Uterus (tissue), 3 donors: ENCODE measurements at regions not wholly inside any gene's neighbourhood (a gene's known extent, or its start where the extent isn't known, plus 50 kb on each side); places are given as distances from the start of the nearest gene placed in this dataset.

ENCODE experiments used
- DNase-seq, 2 donors: peaks; one replicate each; pipeline ENCODE4 v3.0.0-alpha.2; 2019 to 2020
- H3K27ac ChIP-seq, 2 donors: fragments of 200-600 bp; sonication (generic); 1 replicate in 1 of 2; 2 replicates in 1 of 2; pipeline ENCODE4 v1.5.1; 2016 to 2018
- H3K27me3 ChIP-seq, 2 donors: fragments of 200-600 bp; sonication (generic); one replicate each; pipeline ENCODE4 v1.5.1; 2018 to 2019; ENCODE audit warnings: control low read depth in 1 of 2
- H3K36me3 ChIP-seq, 2 donors: fragments of 200-600 bp; sonication (generic); one replicate each; pipeline ENCODE4 v1.5.1; 2019; ENCODE audit warnings: control low read depth in 1 of 2
- H3K4me1 ChIP-seq, 2 donors: fragments of 200-600 bp; sonication (generic); one replicate each; pipeline ENCODE4 v1.5.1; 2018 to 2019; ENCODE audit warnings: control low read depth in 1 of 2
- H3K4me3 ChIP-seq, 2 donors: fragments of 200-600 bp; sonication (generic); 1 replicate in 1 of 2; 2 replicates in 1 of 2; pipeline ENCODE4 v1.5.1; 2018 to 2019; ENCODE audit warnings: mild to moderate bottlenecking in 1 of 2
- H3K9me3 ChIP-seq, 2 donors: fragments of 200-600 bp; sonication (generic); one replicate each; pipeline ENCODE4 v1.5.1; 2019; ENCODE audit warnings: control low read depth in 1 of 2
- POLR2A ChIP-seq, 2 donors: fragments of 450-650 bp; IDR thresholded peaks; one replicate each; pipeline ENCODE4 v1.6.1; 2016; ENCODE audit warnings: antibody characterized with exemption in 2 of 2, mild to moderate bottlenecking in 1 of 2, moderate library complexity in 1 of 2
- intact Hi-C: fragments of 100-400 bp; cut with DNase I; formaldehyde crosslinking; loops from one replicate; pipeline ENCODE4 v1.15.1; 2023; ENCODE audit warnings: low total_unique reads
- TF ChIP-seq, protein P1 (sequence below), 4 experiments: fragments of 200-600 bp in 2 of 4; fragments of 450-650 bp in 2 of 4; sonication (generic) in 2 of 4; IDR thresholded peaks; one replicate each; pipeline ENCODE4 v1.5.1; 2016 to 2019; ENCODE audit warnings: antibody characterized with exemption in 4 of 4, mild to moderate bottlenecking in 2 of 4, moderate library complexity in 1 of 4
- donor health status: DM: yes; HTN: yes; CAD: no.

DNA sequence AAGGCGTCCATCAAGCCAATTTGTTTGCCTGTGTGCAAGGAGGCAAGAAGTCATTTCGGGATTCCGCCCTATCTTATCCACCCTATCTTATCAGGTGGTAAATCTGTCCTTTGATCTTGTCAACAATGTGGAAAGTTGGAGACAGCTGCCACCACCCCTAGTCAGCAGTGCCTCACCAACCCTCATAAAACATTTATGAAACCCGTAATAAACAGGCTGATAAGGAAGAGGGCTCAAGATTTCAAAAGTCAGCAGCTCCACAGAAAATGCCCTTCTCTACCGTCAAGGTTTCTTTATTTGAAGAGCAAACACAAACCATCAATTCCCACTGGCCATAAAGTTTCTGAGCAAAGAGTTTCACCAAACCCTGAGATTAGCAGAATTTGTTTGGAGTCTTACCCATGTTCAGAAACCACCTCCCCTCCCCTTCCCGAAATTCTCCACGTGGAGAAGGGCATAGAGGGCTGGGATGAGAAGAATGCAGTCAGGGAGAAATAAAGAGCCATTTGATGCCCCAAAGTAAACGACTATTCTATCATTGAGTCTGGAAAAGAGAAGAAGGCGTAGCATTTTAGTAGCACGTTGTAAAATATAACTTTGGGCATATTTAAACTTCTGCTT, 196.0 kb upstream of the GPR12 start:
- TF ChIP-seq POLR2A (IDR thresholded peaks at IDR 0.05) = no peak
- TF ChIP-seq, protein P1, sequence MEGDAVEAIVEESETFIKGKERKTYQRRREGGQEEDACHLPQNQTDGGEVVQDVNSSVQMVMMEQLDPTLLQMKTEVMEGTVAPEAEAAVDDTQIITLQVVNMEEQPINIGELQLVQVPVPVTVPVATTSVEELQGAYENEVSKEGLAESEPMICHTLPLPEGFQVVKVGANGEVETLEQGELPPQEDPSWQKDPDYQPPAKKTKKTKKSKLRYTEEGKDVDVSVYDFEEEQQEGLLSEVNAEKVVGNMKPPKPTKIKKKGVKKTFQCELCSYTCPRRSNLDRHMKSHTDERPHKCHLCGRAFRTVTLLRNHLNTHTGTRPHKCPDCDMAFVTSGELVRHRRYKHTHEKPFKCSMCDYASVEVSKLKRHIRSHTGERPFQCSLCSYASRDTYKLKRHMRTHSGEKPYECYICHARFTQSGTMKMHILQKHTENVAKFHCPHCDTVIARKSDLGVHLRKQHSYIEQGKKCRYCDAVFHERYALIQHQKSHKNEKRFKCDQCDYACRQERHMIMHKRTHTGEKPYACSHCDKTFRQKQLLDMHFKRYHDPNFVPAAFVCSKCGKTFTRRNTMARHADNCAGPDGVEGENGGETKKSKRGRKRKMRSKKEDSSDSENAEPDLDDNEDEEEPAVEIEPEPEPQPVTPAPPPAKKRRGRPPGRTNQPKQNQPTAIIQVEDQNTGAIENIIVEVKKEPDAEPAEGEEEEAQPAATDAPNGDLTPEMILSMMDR (IDR thresholded peaks at IDR 0.05) = no peak
- Histone ChIP-seq H3K27ac (no peak overlapping the region), H3K9me3 (no peaks in the 10 kb centered on the region), H3K4me1 (no peaks in the 10 kb centered on the region), H3K4me3 (no peak overlapping the region), H3K27me3 (no peaks in the 10 kb centered on the region), H3K36me3 (no peaks in the 10 kb centered on the region)
- intact Hi-C loops = no loop called here
- no peak for DNase-seq

DNA sequence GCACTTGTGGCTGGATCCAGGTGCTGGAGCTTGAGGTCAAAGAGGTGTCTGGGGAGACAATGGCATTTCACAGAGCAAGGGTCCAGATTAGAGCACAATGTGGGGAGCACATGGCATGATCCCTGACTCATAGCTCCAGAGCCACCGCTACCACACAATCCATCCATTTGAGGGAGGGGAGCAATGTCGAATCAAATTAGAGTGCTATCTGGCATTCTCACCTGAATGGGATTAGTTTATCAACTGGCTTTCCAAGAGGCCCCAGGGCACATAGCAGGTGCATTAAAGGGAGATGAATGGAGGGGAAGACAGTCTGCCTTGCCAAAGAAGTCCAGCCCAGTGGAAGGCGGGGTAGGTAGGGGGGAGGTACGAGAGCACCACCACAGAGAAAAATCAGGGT, 194.4 kb upstream of the GPR12 start:
- TF ChIP-seq, protein P1 (IDR thresholded peaks at IDR 0.05) = no peak
- no peak for TF ChIP-seq POLR2A (IDR thresholded peaks at IDR 0.05)
- no peak for DNase-seq
- Histone ChIP-seq H3K4me3 (no peak overlapping the region), H3K4me1 (no peaks in the 10 kb centered on the region), H3K27me3 (no peaks in the 10 kb centered on the region), H3K36me3 (no peaks in the 10 kb centered on the region), H3K27ac (no peak overlapping the region), H3K9me3 (no peaks in the 10 kb centered on the region)
- intact Hi-C loops = no loop called here

DNA sequence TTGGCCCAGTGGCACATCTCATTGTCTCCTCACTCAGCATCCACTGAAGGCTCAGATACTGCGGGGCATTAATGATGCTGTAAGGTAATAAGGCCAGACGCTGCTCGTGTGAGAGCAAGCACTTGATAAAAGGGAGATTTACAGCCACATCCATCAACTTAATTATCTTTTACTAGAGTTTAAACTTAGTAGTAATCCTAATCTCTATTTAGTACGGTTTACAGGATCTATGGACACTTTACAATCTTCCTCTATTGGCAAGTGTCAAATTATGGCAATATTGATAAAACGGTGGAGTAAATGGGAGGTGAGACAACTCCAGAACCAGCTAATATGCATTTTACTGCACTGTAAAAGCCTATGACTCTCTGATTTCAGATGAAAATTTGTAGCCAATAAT, 192.7 kb upstream of the GPR12 start:
- Histone ChIP-seq H3K27ac (no peak overlapping the region), H3K4me3 (no peak overlapping the region), H3K9me3 (no peaks in the 10 kb centered on the region), H3K36me3 (no peaks in the 10 kb centered on the region), H3K4me1 (no peaks in the 10 kb centered on the region), H3K27me3 (no peaks in the 10 kb centered on the region)
- no peak for DNase-seq
- intact Hi-C loops = no loop called here
- no peak for TF ChIP-seq POLR2A (IDR thresholded peaks at IDR 0.05)

DNA sequence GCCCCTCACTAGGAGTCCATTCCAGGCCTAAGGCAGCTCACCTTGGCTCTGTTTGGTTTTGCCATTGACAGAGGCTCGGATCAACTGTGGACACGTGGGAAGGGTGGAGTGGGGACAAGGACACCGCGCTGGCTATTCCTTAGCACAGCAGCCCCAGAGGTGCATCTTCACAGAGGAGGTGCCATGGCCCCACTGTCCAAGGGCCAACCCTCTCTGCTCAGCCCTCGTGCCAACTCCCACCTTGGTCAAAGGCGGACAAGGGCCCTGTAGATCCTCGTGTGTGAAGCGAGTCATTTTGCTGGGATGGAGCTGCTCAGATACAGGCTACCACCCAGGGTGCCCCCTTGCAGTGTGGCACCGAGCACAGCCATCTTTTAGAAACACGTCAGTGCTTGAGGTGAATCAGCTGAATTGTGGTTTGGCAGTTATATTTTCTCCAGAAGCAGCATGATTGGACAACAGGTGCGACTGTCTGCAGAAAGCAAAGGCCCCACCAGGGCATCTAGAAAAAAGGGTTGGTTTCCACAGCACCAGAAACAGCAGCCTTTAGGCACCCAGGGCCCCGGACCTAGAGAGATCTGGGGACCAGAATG, 192.1 kb upstream of the GPR12 start:
- H3K27ac ChIP-seq = no peak overlapping the region
- no peak for DNase-seq
- TF ChIP-seq POLR2A (IDR thresholded peaks at IDR 0.05) = no peak
- TF ChIP-seq, protein P1 (IDR thresholded peaks at IDR 0.05) = no peak

DNA sequence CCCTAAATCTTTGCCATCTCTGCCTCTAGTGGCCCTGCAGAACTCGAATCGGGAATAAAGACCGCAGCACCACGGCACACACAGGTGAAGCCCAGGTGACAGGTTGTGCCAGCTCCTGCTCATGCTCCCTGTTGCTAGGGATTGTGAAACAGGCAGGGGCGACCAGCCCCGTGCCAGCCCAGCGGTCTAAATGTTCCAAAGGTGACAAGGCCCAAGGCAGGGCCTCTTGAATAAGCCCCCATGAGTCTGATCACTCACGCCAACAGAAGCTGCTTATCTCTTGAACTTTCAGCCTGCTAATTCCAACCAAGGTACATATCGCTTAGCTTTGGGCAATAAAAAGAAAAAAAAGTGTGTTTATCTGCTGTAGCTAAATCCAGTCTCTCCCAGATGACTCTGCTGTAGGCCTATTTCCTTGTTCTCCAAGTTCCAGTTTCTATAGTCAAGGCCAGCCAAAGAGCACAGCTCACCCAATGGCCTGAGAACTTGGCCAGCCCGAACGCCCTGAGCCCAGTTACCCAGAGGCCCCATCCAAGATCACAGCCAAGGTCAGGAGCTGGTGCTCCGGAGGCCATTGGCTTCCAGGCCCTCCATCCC, 191.1 kb upstream of the GPR12 start:
- H3K4me1 ChIP-seq = no peaks in the 10 kb centered on the region
- TF ChIP-seq, protein P1 (IDR thresholded peaks at IDR 0.05) = no peak
- no peak for TF ChIP-seq POLR2A (IDR thresholded peaks at IDR 0.05)
- no peak overlapping the region for H3K27ac ChIP-seq
- H3K36me3 ChIP-seq = no peaks in the 10 kb centered on the region
- DNase-seq = no peak
- no peak overlapping the region for H3K4me3 ChIP-seq
- intact Hi-C loops = no loop called here
- H3K9me3 ChIP-seq = no peaks in the 10 kb centered on the region
- H3K27me3 ChIP-seq = no peaks in the 10 kb centered on the region

More for the DNA sequence above, 192.1 kb upstream of the GPR12 start:
- Histone ChIP-seq H3K27me3 (no peaks in the 10 kb centered on the region), H3K9me3 (no peaks in the 10 kb centered on the region), H3K4me1 (no peaks in the 10 kb centered on the region), H3K4me3 (no peak overlapping the region), H3K36me3 (no peaks in the 10 kb centered on the region)
- intact Hi-C loops = no loop called here
